Caco-2 (cell line): ENCODE measurements at regions not wholly inside any gene's neighbourhood (a gene's known extent, or its start where the extent isn't known, plus 50 kb on each side); places are given as distances from the start of the nearest gene placed in this dataset.

Experiments used
- BruUV-seq: library from RNA; stranded (reverse); fragments of 400-500 nt; replicated peaks from 2 replicates; lab custom pipeline; 2021; lab: Mats Ljungman, UMichigan
- CTCF ChIA-PET: fragments of 300-600 bp; sonication (Branson Sonifier 250); formaldehyde crosslinking; loops from one replicate; lab custom pipeline; 2022; ENCODE audit warnings: antibody characterized with exemption; lab: Charles Lee
- POLR2A ChIA-PET: fragments of 300-600 bp; sonication (Branson Sonifier 250); formaldehyde crosslinking; loops from one replicate; lab custom pipeline; 2022; ENCODE audit warnings: antibody characterized with exemption; lab: Charles Lee
- DNase-seq, 2 experiments: peaks; one replicate each; pipeline versions ENCODE4 v3.0.0 to v3.0.0-alpha.2; 2020 to 2022
- H3K27me3 ChIP-seq: replicated peaks from 2 replicates; pipeline ENCODE4 v1.6.0; 2011; ENCODE audit warnings: low read length; ENCODE audit not compliant: control insufficient read depth, insufficient read depth
- H3K36me3 ChIP-seq: 2 replicates; pipeline ENCODE4 v1.5.1; 2011; ENCODE audit warnings: low read length; ENCODE audit not compliant: control insufficient read depth, insufficient read depth
- H3K4me1 ChIP-seq: fragments of 250-450 bp; sonication (Bioruptor Pico); 2 replicates; pipeline ENCODE4 v1.5.1; 2020; ENCODE audit warnings: mild to moderate bottlenecking
- H3K4me3 ChIP-seq: 2 replicates; pipeline ENCODE4 v1.5.1; 2011; ENCODE audit warnings: low read depth, mild to moderate bottlenecking, control low read depth, low read length
- H3K9me3 ChIP-seq: fragments of 250-450 bp; sonication (Bioruptor Pico); 2 replicates; pipeline ENCODE4 v1.5.1; 2020; ENCODE audit warnings: mild to moderate bottlenecking, moderate library complexity
- H3K27ac Mint-ChIP-seq: one replicate; pipeline ENCODE4 v1.8.0; 2022; ENCODE audit warnings: mixed read lengths; ENCODE audit not compliant: unreplicated experiment
- H3K27me3 Mint-ChIP-seq: one replicate; pipeline ENCODE4 v1.8.0; 2022; ENCODE audit warnings: mixed read lengths; ENCODE audit not compliant: insufficient read depth, unreplicated experiment
- H3K36me3 Mint-ChIP-seq: one replicate; pipeline ENCODE4 v1.8.0; 2022; ENCODE audit warnings: mild to moderate bottlenecking, mixed read lengths; ENCODE audit not compliant: insufficient read depth, unreplicated experiment
- H3K4me1 Mint-ChIP-seq: one replicate; pipeline ENCODE4 v1.8.0; 2022; ENCODE audit warnings: low read depth, mixed read lengths; ENCODE audit not compliant: unreplicated experiment
- H3K4me3 Mint-ChIP-seq: one replicate; pipeline ENCODE4 v1.8.0; 2022; ENCODE audit warnings: mild to moderate bottlenecking, moderate library complexity, mixed read lengths; ENCODE audit not compliant: unreplicated experiment
- H3K9me3 Mint-ChIP-seq: one replicate; pipeline ENCODE4 v1.8.0; 2022; ENCODE audit warnings: mixed read lengths; ENCODE audit not compliant: unreplicated experiment
- CTCF ChIP-seq, 2 experiments: fragments of 200-600 bp in 1 of 2; IDR thresholded peaks; 1 replicate in 1 of 2; 2 replicates in 1 of 2; pipeline versions ENCODE4 v1.5.1 to v1.8.0; 2011 to 2022; ENCODE audit warnings: antibody characterized with exemption in 1 of 2, control low read depth in 1 of 2, inconsistent platforms in 1 of 2, low read depth in 1 of 2, low read length in 1 of 2, mild to moderate bottlenecking in 1 of 2, moderate library complexity in 1 of 2; ENCODE audit not compliant: insufficient read depth in 1 of 2, severe bottlenecking in 1 of 2, unreplicated experiment in 1 of 2
- intact Hi-C: fragments of 100-400 bp; cut with micrococcal nuclease; formaldehyde crosslinking; loops from one replicate; pipeline ENCODE4 v1.10.0; 2022; ENCODE audit not compliant: unreplicated experiment

DNA sequence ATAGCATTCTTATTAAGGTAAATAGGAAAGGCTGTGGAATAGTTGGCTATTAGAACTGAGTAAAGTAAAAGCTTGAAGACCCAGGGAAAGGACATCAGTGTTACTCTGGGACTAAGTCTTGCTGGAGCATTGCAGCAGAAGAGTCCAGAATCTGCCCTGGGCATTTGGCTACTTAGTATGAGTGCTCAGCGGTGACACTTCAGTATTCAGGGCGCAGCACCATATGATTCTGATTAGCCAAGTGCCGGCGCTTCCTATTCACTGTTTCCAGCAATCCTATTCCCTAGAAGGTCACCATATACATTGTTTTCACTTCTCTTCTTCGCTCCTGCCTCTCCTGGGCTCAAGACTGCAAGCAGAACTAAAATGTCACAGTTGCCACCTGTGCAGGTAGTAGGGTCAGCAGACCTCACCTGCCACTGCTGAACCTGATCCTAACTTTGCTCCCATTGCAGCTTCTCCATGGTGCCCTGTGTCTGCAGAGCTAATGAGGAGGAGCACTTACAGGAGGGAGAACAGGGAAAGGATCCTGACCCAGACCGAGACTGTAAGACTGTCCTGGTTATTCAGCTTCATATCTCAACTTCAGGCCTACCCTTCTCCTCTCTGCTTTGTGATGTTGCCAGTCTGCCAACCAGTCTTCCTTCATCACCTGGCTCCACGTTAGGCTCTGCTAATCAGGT, 313.6 kb upstream of the PIK3R1 start:
- no peaks in the 10 kb centered on the region for H3K4me1 Mint-ChIP-seq
- H3K27me3 Mint-ChIP-seq, result no peaks in the 10 kb centered on the region
- H3K4me3 Mint-ChIP-seq, result no peak overlapping the region

DNA sequence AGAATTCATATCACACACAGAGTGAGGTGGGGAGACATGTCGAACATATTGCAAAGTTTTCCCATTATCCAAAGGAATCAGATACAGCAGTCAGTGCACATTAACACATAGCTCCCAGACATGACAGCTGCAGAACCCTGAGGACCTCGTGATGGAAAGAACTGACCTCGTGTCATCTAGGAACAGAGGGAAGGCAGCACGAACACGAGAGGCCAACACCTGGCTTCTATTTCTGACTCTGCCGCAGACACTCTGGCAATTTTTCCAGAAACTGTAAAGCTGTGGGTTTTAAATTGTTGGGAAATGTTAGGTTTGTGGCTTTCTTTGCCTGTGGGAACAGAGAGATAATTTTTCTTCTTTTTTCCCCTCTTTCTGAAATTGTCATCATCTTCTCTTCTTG, 315.0 kb upstream of the PIK3R1 start:
- Mint-ChIP-seq H3K27me3 (no peaks in the 10 kb centered on the region), H3K4me1 (no peaks in the 10 kb centered on the region), H3K4me3 (no peak overlapping the region), H3K27ac (no peak overlapping the region), H3K36me3 (no peaks in the 10 kb centered on the region), H3K9me3 (peaks cover 11% of the 10 kb centered on the region)
- no peaks in the 10 kb centered on the region for H3K27me3 ChIP-seq
- ChIA-PET POLR2A (no interaction called here), CTCF (no interaction called here)
- no peak for TF ChIP-seq CTCF (IDR thresholded peaks at IDR 0.05; ENCODE audit: insufficient read depth in 1 of 2, low read depth in 1 of 2, low read length in 1 of 2, severe bottlenecking in 1 of 2, unreplicated experiment in 1 of 2)
- H3K4me1 ChIP-seq, result no peaks in the 10 kb centered on the region
- H3K36me3 ChIP-seq, result no peaks in the 10 kb centered on the region
- no TSS peak for BruUV-seq
- no peak overlapping the region for H3K4me3 ChIP-seq
- DNase-seq, result no peak
- no peaks in the 10 kb centered on the region; the same call in 1 of the 2 replicates for H3K9me3 ChIP-seq
- intact Hi-C loops, result no loop called here

More for the DNA sequence above, 313.6 kb upstream of the PIK3R1 start:
- intact Hi-C loops, result no loop called here
- TF ChIP-seq CTCF (IDR thresholded peaks at IDR 0.05; ENCODE audit: insufficient read depth in 1 of 2, low read depth in 1 of 2, low read length in 1 of 2, severe bottlenecking in 1 of 2, unreplicated experiment in 1 of 2), result no peak
- H3K27me3 ChIP-seq, result no peaks in the 10 kb centered on the region
- no peaks in the 10 kb centered on the region for H3K4me1 ChIP-seq
- POLR2A ChIA-PET, result no interaction called here
- no peak overlapping the region for H3K4me3 ChIP-seq
- H3K36me3 ChIP-seq, result no peaks in the 10 kb centered on the region
- no peak for DNase-seq
- no peaks in the 10 kb centered on the region for H3K9me3 Mint-ChIP-seq
- no TSS peak for BruUV-seq
- no peaks in the 10 kb centered on the region for H3K36me3 Mint-ChIP-seq
- CTCF ChIA-PET, result no interaction called here
- no peak overlapping the region for H3K27ac Mint-ChIP-seq
- no peaks in the 10 kb centered on the region for H3K9me3 ChIP-seq

- Mint-ChIP-seq H3K4me1 (no peaks in the 10 kb centered on the region), H3K27ac (no peak overlapping the region), H3K27me3 (no peaks in the 10 kb centered on the region), H3K4me3 (no peak overlapping the region), H3K9me3 (peaks cover 11% of the 10 kb centered on the region), H3K36me3 (no peaks in the 10 kb centered on the region)
- ChIA-PET CTCF (no interaction called here), POLR2A (no interaction called here)
- DNase-seq, result no peak
- Histone ChIP-seq H3K4me3 (no peak overlapping the region), H3K9me3 (no peaks in the 10 kb centered on the region; the same call in 1 of the 2 replicates), H3K4me1 (no peaks in the 10 kb centered on the region), H3K27me3 (no peaks in the 10 kb centered on the region), H3K36me3 (no peaks in the 10 kb centered on the region)
- intact Hi-C loops, result no loop called here
- no TSS peak for BruUV-seq
- TF ChIP-seq CTCF (IDR thresholded peaks at IDR 0.05; ENCODE audit: insufficient read depth in 1 of 2, low read depth in 1 of 2, low read length in 1 of 2, severe bottlenecking in 1 of 2, unreplicated experiment in 1 of 2), result no peak
These were observed 317.6 kb upstream of the PIK3R1 start for GRCh38 chr5:67897980-67898379.
